ENCODE measurements at regions not wholly inside any gene's neighbourhood (a gene's known extent, or its start where the extent isn't known, plus 50 kb on each side); places are given as distances from the start of the nearest gene placed in this dataset.
"Not testable (repeated sequence)": the region's sequence is repeated elsewhere in the genome, so short reads cannot be mapped to it uniquely, and the experiment has no call there.

- H3K9me3 Mint-ChIP-seq (ENCODE audit: low read depth) = no peaks in the 10 kb centered on the region
- no peak for ATAC-seq
- no peaks in the 10 kb centered on the region for H3K27me3 Mint-ChIP-seq
- H3K27ac Mint-ChIP-seq = no peak overlapping the region
- no peak overlapping the region for H3K4me3 Mint-ChIP-seq
- CTCF ChIA-PET = interaction anchor here (2.7 kb wide), 1 partner anchor 322 kb away, joined by 9 read pairs; no protein-coding TSS in a partner anchor
- DNase-seq = no peak
- peaks cover 5% of the 10 kb centered on the region for H3K4me1 Mint-ChIP-seq
- no peaks in the 10 kb centered on the region for H3K36me3 Mint-ChIP-seq
These were observed 125.0 kb upstream of the MTHFD1L start for GRCh38 chr6:150740453-150740852.

- ATAC-seq (no peak), DNase-seq (no peak)
- Mint-ChIP-seq H3K9me3 (ENCODE audit: low read depth) (no peaks in the 10 kb centered on the region), H3K27ac (no peak overlapping the region), H3K36me3 (no peaks in the 10 kb centered on the region), H3K4me1 (peaks cover 5% of the 10 kb centered on the region), H3K27me3 (peaks cover 2% of the 10 kb centered on the region), H3K4me3 (no peak overlapping the region)
- CTCF ChIA-PET = interaction anchor here (1.1 to 1.5 kb wide), 3 partner anchors 56 to 324 kb away, joined by 3 to 10 read pairs (median 4); partner anchors contain the start of gene PLEKHG1
These were observed 123.8 kb upstream of the MTHFD1L start for GRCh38 chr6:150741633-150742200.

- ATAC-seq (no peak), DNase-seq (no peak)
- Mint-ChIP-seq H3K4me3 (no peak overlapping the region), H3K36me3 (no peaks in the 10 kb centered on the region), H3K27ac (no peak overlapping the region), H3K4me1 (peaks cover 5% of the 10 kb centered on the region), H3K27me3 (peaks cover 2% of the 10 kb centered on the region), H3K9me3 (ENCODE audit: low read depth) (no peaks in the 10 kb centered on the region)
- CTCF ChIA-PET = no interaction called here
These were observed 120.8 kb upstream of the MTHFD1L start for GRCh38 chr6:150744522-150745260.

DNA sequence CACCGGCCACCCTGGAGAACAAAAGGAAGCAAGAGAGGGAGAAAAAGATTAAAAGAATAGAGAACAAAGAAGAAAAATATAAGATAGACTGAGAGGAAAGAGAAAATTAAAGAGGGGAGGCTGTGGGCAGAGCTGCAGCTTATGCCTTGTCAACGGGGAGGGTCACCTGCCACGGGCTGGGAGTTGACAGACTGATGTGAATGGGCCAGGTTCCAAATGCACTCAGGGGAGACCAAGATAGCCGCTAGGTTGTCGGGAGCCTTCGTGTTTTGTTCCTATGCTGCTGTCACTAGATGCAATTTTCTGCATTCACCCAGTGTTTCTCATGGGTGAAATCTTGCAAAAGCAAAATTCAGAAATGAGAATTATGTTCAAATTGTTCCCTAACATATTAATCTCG, 119.6 kb upstream of the MTHFD1L start:
- H3K36me3 Mint-ChIP-seq = no peaks in the 10 kb centered on the region
- H3K27ac Mint-ChIP-seq = no peak overlapping the region
- peaks cover 5% of the 10 kb centered on the region for H3K4me1 Mint-ChIP-seq
- DNase-seq (no peak), ATAC-seq (no peak)
- no peaks in the 10 kb centered on the region for H3K9me3 Mint-ChIP-seq (ENCODE audit: low read depth)
- no peak overlapping the region for H3K4me3 Mint-ChIP-seq
- CTCF ChIA-PET = no interaction called here
- H3K27me3 Mint-ChIP-seq = peaks cover 2% of the 10 kb centered on the region

DNA sequence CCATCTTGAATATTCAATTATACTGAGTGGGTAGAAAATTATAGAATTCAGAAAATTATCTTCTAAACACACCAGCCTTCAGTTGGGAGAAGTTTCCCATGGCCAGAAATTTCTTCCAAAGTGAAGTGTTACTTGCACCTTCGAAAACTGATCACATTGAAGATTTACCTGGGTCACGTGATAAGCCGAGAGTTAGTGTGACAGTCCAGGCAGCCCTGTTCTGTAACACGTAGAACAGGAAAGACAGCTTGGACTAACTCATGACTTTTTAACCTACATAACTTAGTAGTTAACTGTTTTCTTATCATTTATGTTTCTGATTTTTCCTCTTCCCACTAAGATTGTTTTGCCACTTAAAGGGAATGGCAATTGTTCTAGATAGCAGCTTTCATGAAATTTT, 118.3 kb upstream of the MTHFD1L start:
- H3K27ac Mint-ChIP-seq = no peak overlapping the region

GRCh38 chr6:150749091-150749670, 116.3 kb upstream of the MTHFD1L start:
- ATAC-seq (no peak), DNase-seq (no peak)
- CTCF ChIA-PET = no interaction called here
- no peaks in the 10 kb centered on the region for H3K36me3 Mint-ChIP-seq
- H3K4me3 Mint-ChIP-seq = no peak overlapping the region
- H3K9me3 Mint-ChIP-seq (ENCODE audit: low read depth) = no peaks in the 10 kb centered on the region
- H3K27ac Mint-ChIP-seq = no peak overlapping the region
- peaks cover 2% of the 10 kb centered on the region for H3K27me3 Mint-ChIP-seq
- H3K4me1 Mint-ChIP-seq = peaks cover 5% of the 10 kb centered on the region

More for the DNA sequence above, 118.3 kb upstream of the MTHFD1L start:
- Mint-ChIP-seq H3K27me3 (peaks cover 2% of the 10 kb centered on the region), H3K36me3 (no peaks in the 10 kb centered on the region), H3K4me3 (no peak overlapping the region), H3K9me3 (ENCODE audit: low read depth) (no peaks in the 10 kb centered on the region), H3K4me1 (peaks cover 5% of the 10 kb centered on the region)
- ATAC-seq (no peak), DNase-seq (no peak)
- CTCF ChIA-PET = interaction anchor here (1.6 kb wide), 1 partner anchor 11 kb away, joined by 4 read pairs; no protein-coding TSS in a partner anchor

GRCh38 chr6:150751296-150751695, 114.2 kb upstream of the MTHFD1L start:
- Mint-ChIP-seq H3K4me3 (no peak overlapping the region), H3K27ac (no peak overlapping the region), H3K4me1 (no peaks in the 10 kb centered on the region), H3K36me3 (no peaks in the 10 kb centered on the region), H3K27me3 (peaks cover 2% of the 10 kb centered on the region), H3K9me3 (ENCODE audit: low read depth) (no peaks in the 10 kb centered on the region)
- CTCF ChIA-PET = no interaction called here
- DNase-seq = no peak
- no peak for ATAC-seq

GRCh38 chr6:150752409-150752808, 113.1 kb upstream of the MTHFD1L start:
- Mint-ChIP-seq H3K4me1 (no peaks in the 10 kb centered on the region), H3K36me3 (no peaks in the 10 kb centered on the region), H3K4me3 (no peak overlapping the region), H3K9me3 (ENCODE audit: low read depth) (no peaks in the 10 kb centered on the region), H3K27ac (no peak overlapping the region), H3K27me3 (no peaks in the 10 kb centered on the region)
- no peak for ATAC-seq
- CTCF ChIA-PET = no interaction called here
- DNase-seq = no peak

DNA sequence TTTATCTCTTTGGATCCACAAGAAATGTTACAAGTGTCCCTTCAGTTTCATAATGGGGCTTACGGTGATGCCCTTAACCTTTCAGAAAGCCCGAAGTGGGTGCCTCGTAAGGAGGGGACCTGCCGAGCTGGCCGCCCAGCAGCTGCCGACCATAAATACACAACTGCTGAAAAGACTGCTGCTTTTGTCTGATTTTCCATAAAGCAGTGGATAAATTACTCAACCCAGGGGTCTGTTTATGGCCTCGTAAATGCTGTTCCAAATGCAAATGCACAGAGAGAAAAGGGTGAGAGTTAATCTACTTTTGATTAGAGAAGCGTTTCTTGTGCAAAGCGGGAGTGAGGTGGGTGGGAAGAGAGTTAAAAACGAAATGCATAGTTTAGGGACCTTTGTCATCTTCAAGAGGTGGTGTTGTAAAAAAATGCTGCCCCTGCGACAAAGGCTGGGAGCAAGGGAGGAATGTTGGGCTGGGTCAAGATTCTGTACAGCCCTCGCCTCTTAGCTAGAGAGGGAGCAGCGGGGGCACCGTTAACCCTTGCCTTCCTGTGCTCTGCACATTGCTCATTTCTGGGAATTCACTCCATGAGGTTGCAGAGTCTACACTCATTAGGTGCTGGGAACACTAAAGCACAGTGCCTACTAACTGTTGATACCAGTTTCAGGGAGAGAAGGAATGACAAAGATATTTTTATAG, 112.0 kb upstream of the MTHFD1L start:
- no peaks in the 10 kb centered on the region for H3K9me3 Mint-ChIP-seq (ENCODE audit: low read depth)
- H3K36me3 Mint-ChIP-seq = no peaks in the 10 kb centered on the region
- DNase-seq (no peak), ATAC-seq (no peak)
- H3K27me3 Mint-ChIP-seq = no peaks in the 10 kb centered on the region
- H3K27ac Mint-ChIP-seq = no peak overlapping the region
- CTCF ChIA-PET = no interaction called here
- H3K4me1 Mint-ChIP-seq = no peaks in the 10 kb centered on the region
- H3K4me3 Mint-ChIP-seq = no peak overlapping the region

DNA sequence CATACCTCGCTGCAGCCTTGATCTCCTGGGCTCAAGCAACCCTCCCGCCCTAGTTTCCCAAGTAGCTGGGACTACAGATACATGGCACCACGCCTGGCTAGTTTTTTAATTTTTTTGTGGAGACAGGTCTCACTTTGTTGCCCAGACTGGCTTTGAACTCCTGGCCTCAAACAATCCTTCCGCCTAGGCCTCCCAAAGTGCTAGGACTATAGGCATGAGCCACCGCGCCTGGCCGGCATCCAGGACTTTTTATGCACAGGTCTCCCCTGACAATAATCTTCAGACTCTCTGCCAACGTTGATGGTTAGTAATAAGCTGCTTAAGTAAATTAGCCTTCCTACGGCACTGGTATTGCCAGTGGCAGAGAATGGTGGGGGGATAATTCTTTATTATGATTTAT, 110.5 kb upstream of the MTHFD1L start:
- Mint-ChIP-seq H3K27me3 (no peaks in the 10 kb centered on the region), H3K36me3 (no peaks in the 10 kb centered on the region), H3K27ac (no peak overlapping the region), H3K4me3 (no peak overlapping the region), H3K4me1 (no peaks in the 10 kb centered on the region), H3K9me3 (ENCODE audit: low read depth) (no peaks in the 10 kb centered on the region)
- ATAC-seq = no peak
- no peak for DNase-seq
- CTCF ChIA-PET = no interaction called here

DNA sequence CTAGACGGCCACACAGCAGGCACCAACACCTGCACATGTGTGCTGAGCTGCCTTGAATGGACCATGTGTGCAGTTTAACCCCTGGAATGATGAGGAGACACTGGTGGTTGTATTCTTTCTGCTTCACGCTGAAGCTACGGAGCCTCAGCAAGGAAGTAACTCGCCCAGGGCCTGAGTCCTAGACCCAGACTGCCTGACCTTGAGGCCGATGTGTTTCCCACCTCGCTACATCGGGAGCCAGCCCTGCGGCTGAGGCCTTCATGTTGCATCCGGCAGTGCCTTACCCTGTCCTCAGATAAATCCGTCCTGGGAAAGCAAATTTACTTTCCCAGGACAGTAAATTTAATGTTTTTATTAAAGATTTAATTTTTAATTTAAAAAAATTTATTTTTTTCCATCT, 110.0 kb upstream of the MTHFD1L start:
- no peak overlapping the region for H3K27ac Mint-ChIP-seq
- DNase-seq (no peak), ATAC-seq (no peak)
- no peaks in the 10 kb centered on the region for H3K4me1 Mint-ChIP-seq
- H3K36me3 Mint-ChIP-seq = no peaks in the 10 kb centered on the region
- H3K4me3 Mint-ChIP-seq = no peak overlapping the region
- CTCF ChIA-PET = no interaction called here
- H3K9me3 Mint-ChIP-seq (ENCODE audit: low read depth) = no peaks in the 10 kb centered on the region
- no peaks in the 10 kb centered on the region for H3K27me3 Mint-ChIP-seq

DNA sequence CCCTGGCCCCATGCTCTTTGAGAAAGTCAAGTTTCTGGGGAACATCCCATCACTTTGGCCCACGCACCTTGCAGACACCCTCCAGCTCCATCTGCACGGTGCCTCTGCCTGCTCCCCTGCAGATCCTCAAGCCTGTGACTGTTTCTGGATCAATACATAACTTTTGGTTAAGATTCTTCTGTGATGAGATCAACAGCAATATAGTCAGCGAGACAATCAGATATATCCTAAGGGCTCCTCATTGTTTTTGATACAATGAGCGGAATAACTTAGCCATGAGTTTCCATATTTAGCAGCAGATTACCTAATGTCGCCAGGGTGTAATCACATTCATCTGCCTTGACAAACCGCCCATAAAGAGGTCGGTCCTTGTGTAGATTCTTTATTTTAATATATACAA, 109.3 kb upstream of the MTHFD1L start:
- no peak for ATAC-seq
- Mint-ChIP-seq H3K36me3 (no peaks in the 10 kb centered on the region), H3K27me3 (no peaks in the 10 kb centered on the region), H3K27ac (no peak overlapping the region), H3K9me3 (ENCODE audit: low read depth) (no peaks in the 10 kb centered on the region), H3K4me3 (no peak overlapping the region), H3K4me1 (no peaks in the 10 kb centered on the region)
- no peak for DNase-seq
- CTCF ChIA-PET = no interaction called here

DNA sequence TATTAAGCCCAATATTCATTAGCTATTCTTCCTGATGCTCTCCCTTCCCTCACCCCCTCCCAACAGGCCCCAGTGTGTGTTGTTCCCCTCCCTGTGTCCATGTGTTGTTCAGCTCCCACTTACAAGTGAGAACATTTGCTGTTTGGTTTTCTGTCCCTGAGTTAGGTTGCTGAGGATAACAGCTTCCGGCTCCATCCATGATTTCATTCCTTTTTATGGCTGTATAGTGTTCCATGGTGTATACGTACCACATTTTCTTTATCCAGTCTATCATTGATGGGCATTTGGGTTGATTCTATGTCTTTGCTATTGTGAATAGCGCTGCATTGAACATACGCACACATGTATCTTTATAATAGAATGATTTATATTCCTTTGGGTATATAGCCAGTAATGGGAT, 107.7 kb upstream of the MTHFD1L start:
- H3K27me3 Mint-ChIP-seq; ATAC-seq; H3K4me3 Mint-ChIP-seq; H3K27ac Mint-ChIP-seq; H3K4me1 Mint-ChIP-seq; H3K36me3 Mint-ChIP-seq; H3K9me3 Mint-ChIP-seq (ENCODE audit: low read depth); DNase-seq; CTCF ChIA-PET: not testable (repeated sequence)

GRCh38 chr6:150759483-150759882, 106.0 kb upstream of the MTHFD1L start:
- H3K36me3 Mint-ChIP-seq = no peaks in the 10 kb centered on the region
- H3K4me3 Mint-ChIP-seq = no peak overlapping the region
- ATAC-seq (no peak), DNase-seq (no peak)
- no peak overlapping the region for H3K27ac Mint-ChIP-seq
- CTCF ChIA-PET = interaction anchor here (0.7 kb wide), 1 partner anchor 56 kb away, joined by 3 read pairs; no protein-coding TSS in a partner anchor
- no peaks in the 10 kb centered on the region for H3K9me3 Mint-ChIP-seq (ENCODE audit: low read depth)
- no peaks in the 10 kb centered on the region for H3K4me1 Mint-ChIP-seq
- no peaks in the 10 kb centered on the region for H3K27me3 Mint-ChIP-seq

Measured in activated CD8-positive, alpha-beta memory T cell treated with anti-CD3 and anti-CD28 coated beads, Interleukin-2, amount 10 ng/mL, durations not matched to agents 7 days and 5 days (primary cell).